CD14-positive monocyte (primary cell): ENCODE measurements at regions not wholly inside any gene's neighbourhood (a gene's known extent, or its start where the extent isn't known, plus 50 kb on each side); places are given as distances from the start of the nearest gene placed in this dataset.

ENCODE experiments used
- DNase-seq, 3 donors: peaks; one replicate each; pipeline ENCODE4 v3.0.0-alpha.2; 2011 to 2022
- H2AFZ ChIP-seq: 2 replicates; pipeline ENCODE4 v1.6.0; 2012; ENCODE audit warnings: mild to moderate bottlenecking, low read depth, low read length, inconsistent platforms; ENCODE audit not compliant: insufficient read depth, poor library complexity, severe bottlenecking
- H3K27ac ChIP-seq, 2 donors: 1 replicate in 1 of 2; 2 replicates in 1 of 2; pipeline ENCODE4 v1.5.1; 2012 to 2013; ENCODE audit warnings: low read length in 2 of 2, control low read depth in 1 of 2, inconsistent platforms in 1 of 2, low read depth in 1 of 2, mild to moderate bottlenecking in 1 of 2
- H3K27me3 ChIP-seq, 2 donors: one replicate each; pipeline versions ENCODE4 v1.6.0 to v1.6.1; 2011 to 2013; ENCODE audit warnings: low read length in 2 of 2; ENCODE audit not compliant: control insufficient read depth in 2 of 2, insufficient read depth in 2 of 2
- H3K36me3 ChIP-seq, 2 donors: replicated peaks in 1 of 2; 1 replicate in 1 of 2; 2 replicates in 1 of 2; pipeline versions ENCODE4 v1.5.1 to v1.6.1; 2012 to 2013; ENCODE audit warnings: low read length in 2 of 2, control low read depth in 1 of 2, inconsistent platforms in 1 of 2, mild to moderate bottlenecking in 1 of 2; ENCODE audit not compliant: insufficient read depth in 2 of 2, control insufficient read depth in 1 of 2
- H3K4me1 ChIP-seq, 2 donors: 1 replicate in 1 of 2; 2 replicates in 1 of 2; pipeline versions ENCODE4 v1.5.1 to v1.6.1; 2012 to 2013; ENCODE audit warnings: low read length in 2 of 2, control low read depth in 1 of 2, inconsistent platforms in 1 of 2, mild to moderate bottlenecking in 1 of 2, moderate library complexity in 1 of 2; ENCODE audit not compliant: insufficient read depth in 2 of 2, control insufficient read depth in 1 of 2
- H3K4me2 ChIP-seq: replicated peaks from 2 replicates; pipeline ENCODE3; 2012; ENCODE audit warnings: low read length, moderate library complexity, mild to moderate bottlenecking; ENCODE audit not compliant: poor library complexity, severe bottlenecking; ENCODE audit errors: extremely low read depth
- H3K4me3 ChIP-seq, 3 experiments: fragments of 200-600 bp in 1 of 3; sonication (generic) in 1 of 3; replicated peaks in 1 of 3; 1 replicate in 2 of 3; 2 replicates in 1 of 3; pipeline ENCODE4 v1.5.1; 2011 to 2013; ENCODE audit warnings: low read length in 3 of 3, mild to moderate bottlenecking in 3 of 3, control low read depth in 2 of 3, low read depth in 2 of 3, inconsistent platforms in 1 of 3, moderate library complexity in 1 of 3
- H3K79me2 ChIP-seq: 2 replicates; pipeline ENCODE4 v1.6.0; 2012; ENCODE audit warnings: mild to moderate bottlenecking, control low read depth, inconsistent platforms, low read length, moderate library complexity; ENCODE audit not compliant: insufficient read depth
- H3K9ac ChIP-seq: 2 replicates; pipeline ENCODE4 v1.6.0; 2017; ENCODE audit warnings: low read length, mild to moderate bottlenecking; ENCODE audit not compliant: insufficient read depth, poor library complexity, severe bottlenecking
- H3K9me3 ChIP-seq, 2 donors: replicated peaks in 1 of 2; 1 replicate in 1 of 2; 2 replicates in 1 of 2; pipeline versions ENCODE4 v1.5.1 to v1.6.1; 2012 to 2013; ENCODE audit warnings: low read length in 2 of 2, control low read depth in 1 of 2; ENCODE audit not compliant: control insufficient read depth in 1 of 2, insufficient read depth in 1 of 2
- H4K20me1 ChIP-seq: 2 replicates; pipeline ENCODE4 v1.6.0; 2012; ENCODE audit warnings: mild to moderate bottlenecking, low read length, control low read depth, moderate library complexity; ENCODE audit not compliant: insufficient read depth
- H3K27ac Mint-ChIP-seq, 7 donors: one replicate each; pipeline ENCODE4 v1.8.0; 2020; ENCODE audit warnings: mild to moderate bottlenecking in 7 of 7, mixed read lengths in 7 of 7, moderate library complexity in 6 of 7, inconsistent platforms in 2 of 7
- H3K27me3 Mint-ChIP-seq, 3 donors: one replicate each; pipeline ENCODE4 v1.8.0; 2021 to 2022; ENCODE audit warnings: low read depth in 3 of 3, mild to moderate bottlenecking in 3 of 3, mixed read lengths in 3 of 3, moderate library complexity in 3 of 3, inconsistent platforms in 1 of 3
- H3K36me3 Mint-ChIP-seq, 2 donors: one replicate each; pipeline ENCODE4 v1.8.0; 2020; ENCODE audit warnings: mixed read lengths in 2 of 2, inconsistent platforms in 1 of 2, mild to moderate bottlenecking in 1 of 2
- H3K4me1 Mint-ChIP-seq: one replicate; pipeline ENCODE4 v1.8.0; 2020; ENCODE audit warnings: mild to moderate bottlenecking, mixed read lengths
- H3K4me3 Mint-ChIP-seq, 2 donors: one replicate each; pipeline ENCODE4 v1.8.0; 2020; ENCODE audit warnings: mild to moderate bottlenecking in 2 of 2, mixed read lengths in 2 of 2, moderate library complexity in 1 of 2
- H3K9me3 Mint-ChIP-seq, 7 donors: one replicate each; pipeline ENCODE4 v1.8.0; 2020 to 2022; ENCODE audit warnings: mixed read lengths in 7 of 7, mild to moderate bottlenecking in 6 of 7, moderate library complexity in 6 of 7, inconsistent platforms in 2 of 7
- WGBS: methylation state at CpG from one replicate; pipeline ENCODE4 v1.1.5; 2013; ENCODE audit warnings: missing lambda C conversion rate; ENCODE audit not compliant: insufficient coverage; 5-methylcytosine and 5-hydroxymethylcytosine counted together
- intact Hi-C, 2 donors: fragments of 100-400 bp; cut with micrococcal nuclease; formaldehyde crosslinking; loops; one replicate each; pipeline versions ENCODE4 v1.15.0 to v1.15.1; 2023
- TF ChIP-seq, protein P1 (sequence below): fragments of 200-600 bp; IDR thresholded peaks from one replicate; pipeline ENCODE4 v1.8.0; 2022; ENCODE audit warnings: antibody characterized with exemption, mild to moderate bottlenecking

GRCh38 chr5:4725594-4725993 lies 414.5 kb upstream of the ADAMTS16 start:
- Mint-ChIP-seq H3K27me3 (no peaks in the 10 kb centered on the region), H3K27ac (no peak overlapping the region), H3K36me3 (no peaks in the 10 kb centered on the region), H3K4me1 (no peaks in the 10 kb centered on the region), H3K9me3 (peaks cover 0 to 6% (median 2%) of the 10 kb centered on the region in 7 donors), H3K4me3 (no peak overlapping the region)
- Histone ChIP-seq H3K27ac (no peak overlapping the region), H3K9me3 (peaks cover 0 to 8% of the 10 kb centered on the region in 2 donors), H4K20me1 (no peaks in the 10 kb centered on the region), H3K9ac (no peak overlapping the region), H3K4me2 (no peak overlapping the region), H3K4me3 (no peak overlapping the region), H2AFZ (no peak overlapping the region), H3K79me2 (no peaks in the 10 kb centered on the region), H3K27me3 (no peaks in the 10 kb centered on the region), H3K4me1 (no peaks in the 10 kb centered on the region), H3K36me3 (no peaks in the 10 kb centered on the region)
- intact Hi-C loops, result no loop called here
- DNase-seq, result no peak
- TF ChIP-seq, protein P1, sequence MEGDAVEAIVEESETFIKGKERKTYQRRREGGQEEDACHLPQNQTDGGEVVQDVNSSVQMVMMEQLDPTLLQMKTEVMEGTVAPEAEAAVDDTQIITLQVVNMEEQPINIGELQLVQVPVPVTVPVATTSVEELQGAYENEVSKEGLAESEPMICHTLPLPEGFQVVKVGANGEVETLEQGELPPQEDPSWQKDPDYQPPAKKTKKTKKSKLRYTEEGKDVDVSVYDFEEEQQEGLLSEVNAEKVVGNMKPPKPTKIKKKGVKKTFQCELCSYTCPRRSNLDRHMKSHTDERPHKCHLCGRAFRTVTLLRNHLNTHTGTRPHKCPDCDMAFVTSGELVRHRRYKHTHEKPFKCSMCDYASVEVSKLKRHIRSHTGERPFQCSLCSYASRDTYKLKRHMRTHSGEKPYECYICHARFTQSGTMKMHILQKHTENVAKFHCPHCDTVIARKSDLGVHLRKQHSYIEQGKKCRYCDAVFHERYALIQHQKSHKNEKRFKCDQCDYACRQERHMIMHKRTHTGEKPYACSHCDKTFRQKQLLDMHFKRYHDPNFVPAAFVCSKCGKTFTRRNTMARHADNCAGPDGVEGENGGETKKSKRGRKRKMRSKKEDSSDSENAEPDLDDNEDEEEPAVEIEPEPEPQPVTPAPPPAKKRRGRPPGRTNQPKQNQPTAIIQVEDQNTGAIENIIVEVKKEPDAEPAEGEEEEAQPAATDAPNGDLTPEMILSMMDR, result no peak
- no CpG with 5 or more reads among the region's 4 CpGs for WGBS

- Histone ChIP-seq H3K4me3 (no peak overlapping the region), H2AFZ (no peak overlapping the region), H3K9me3 (peaks cover 0 to 4% of the 10 kb centered on the region in 2 donors), H3K9ac (no peak overlapping the region), H3K79me2 (no peaks in the 10 kb centered on the region), H3K27me3 (no peaks in the 10 kb centered on the region), H3K27ac (no peak overlapping the region), H3K36me3 (no peaks in the 10 kb centered on the region), H4K20me1 (no peaks in the 10 kb centered on the region), H3K4me1 (no peaks in the 10 kb centered on the region), H3K4me2 (no peak overlapping the region)
- H3K9me3 Mint-ChIP-seq, result peaks cover 0 to 5% (median 1%) of the 10 kb centered on the region in 7 donors
- H3K27ac Mint-ChIP-seq, result no peak overlapping the region
- no peaks in the 10 kb centered on the region for H3K4me1 Mint-ChIP-seq
- no peaks in the 10 kb centered on the region for H3K27me3 Mint-ChIP-seq
- intact Hi-C loops, result no loop called here
- DNase-seq, result no peak
- whole genome bisulfite sequencing, result 80% methylated on average over 2 of the region's 5 CpGs
- H3K4me3 Mint-ChIP-seq, result no peak overlapping the region
- no peaks in the 10 kb centered on the region for H3K36me3 Mint-ChIP-seq
- TF ChIP-seq, protein P1, result no peak
These were observed 409.9 kb upstream of the ADAMTS16 start for GRCh38 chr5:4730279-4730678.
